Myocyte (in vitro differentiated cells): ENCODE measurements at regions not wholly inside any gene's neighbourhood (a gene's known extent, or its start where the extent isn't known, plus 50 kb on each side); places are given as distances from the start of the nearest gene placed in this dataset.
"Not testable (repeated sequence)": the region's sequence is repeated elsewhere in the genome, so short reads cannot be mapped to it uniquely, and the experiment has no call there.

Experiments used
- DNase-seq: peaks from one replicate; pipeline ENCODE4 v3.0.0-alpha.2; 2012; ENCODE audit warnings: low read depth

GRCh38 chr12:33192226-33192625 is 247.4 kb downstream of the SYT10 start:
- no peak for DNase-seq

GRCh38 chr12:33187409-33187808 is 252.2 kb downstream of the SYT10 start:
- no peak for DNase-seq

DNA sequence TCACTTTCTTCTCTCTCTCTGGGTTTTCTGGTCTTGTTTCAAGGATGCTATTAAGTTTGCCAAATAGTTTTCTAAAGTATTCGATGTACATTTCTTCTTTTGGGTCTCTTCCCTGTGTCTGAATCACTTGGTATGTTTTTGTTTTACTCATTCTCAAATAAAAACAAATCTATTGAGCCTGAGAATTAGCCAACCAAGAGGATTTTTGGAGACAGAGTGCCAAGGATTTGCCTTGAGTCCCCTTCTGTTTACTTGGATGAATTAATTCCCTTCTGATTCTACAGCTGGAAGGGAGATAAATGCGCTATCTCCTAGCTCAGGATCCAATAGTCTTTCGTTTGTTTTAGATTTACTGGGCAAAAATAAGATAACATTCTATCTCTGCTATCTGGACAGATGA is 255.5 kb downstream of the SYT10 start:
- no peak for DNase-seq

- no peak for DNase-seq
Observed at GRCh38 chr12:33182485-33182884, 257.1 kb downstream of the SYT10 start.

- peak; percentile 13 for DNase-seq
Observed at GRCh38 chr12:33180918-33181317, 258.7 kb downstream of the SYT10 start.

DNA sequence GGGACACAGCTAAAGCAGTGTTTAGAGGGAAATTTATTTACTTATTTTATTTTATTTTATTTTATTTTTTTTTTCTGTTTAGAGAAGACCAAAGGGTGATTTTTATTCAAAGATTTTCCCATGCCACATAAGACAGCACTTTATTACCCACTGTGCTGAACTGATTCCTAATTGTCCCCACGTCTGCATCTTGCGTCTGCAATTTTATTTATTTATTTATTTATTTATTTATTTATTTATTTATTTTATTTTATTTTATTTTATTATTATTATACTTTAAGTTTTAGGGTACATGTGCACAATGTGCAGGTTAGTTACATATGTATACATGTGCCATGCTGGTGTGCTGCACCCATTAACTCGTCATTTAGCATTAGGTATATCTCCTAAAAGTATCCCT is 269.7 kb upstream of the PKP2 start:
- DNase-seq = not testable (repeated sequence)

GRCh38 chr12:33156042-33156441 is 259.5 kb upstream of the PKP2 start:
- no peak for DNase-seq

DNA sequence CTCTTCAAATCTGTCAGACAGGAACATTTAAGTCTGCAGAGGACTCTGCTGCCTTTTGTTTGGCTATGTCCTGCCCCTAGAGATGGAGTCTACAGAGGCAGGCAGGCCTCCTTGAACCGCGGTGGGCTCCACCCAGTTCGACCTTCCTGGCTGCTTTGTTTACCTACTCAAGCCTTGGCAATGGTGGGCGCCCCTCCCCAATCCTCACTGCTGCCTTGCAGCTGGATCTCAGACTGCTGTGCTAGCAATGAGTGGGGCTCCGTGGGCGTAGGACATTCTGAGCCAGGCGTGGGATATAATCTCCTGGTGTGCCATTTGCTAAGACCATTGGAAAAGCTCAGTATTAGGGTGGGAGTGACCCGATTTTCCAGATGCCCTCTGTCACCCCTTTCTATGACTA is 250.7 kb upstream of the PKP2 start:
- not testable (repeated sequence) for DNase-seq

- no peak for DNase-seq
Observed at GRCh38 chr12:33129500-33129899, 232.9 kb upstream of the PKP2 start.

- no peak for DNase-seq
Observed at GRCh38 chr12:33125755-33126154, 229.2 kb upstream of the PKP2 start.

DNA sequence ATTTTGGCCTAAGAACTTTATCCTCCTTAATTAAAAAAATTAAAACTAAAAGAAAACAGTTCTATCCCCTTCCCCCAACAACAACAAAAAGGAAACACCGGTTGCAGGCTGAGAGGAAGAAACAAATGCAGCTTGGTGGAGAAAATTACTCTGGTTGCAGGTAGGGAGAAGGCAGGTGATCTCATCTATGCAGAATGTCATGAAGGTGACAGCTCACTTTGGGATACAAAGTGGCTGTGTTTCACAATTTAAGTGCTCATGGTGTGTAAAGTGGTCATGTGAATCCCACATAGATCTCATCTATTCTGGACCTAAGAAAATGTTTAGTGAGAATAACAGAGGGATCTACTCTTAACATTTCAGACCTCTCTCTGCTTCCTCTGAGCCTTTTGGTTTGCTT is 219.7 kb upstream of the PKP2 start:
- no peak for DNase-seq

GRCh38 chr12:33115716-33116115 is 219.1 kb upstream of the PKP2 start:
- DNase-seq = no peak

DNA sequence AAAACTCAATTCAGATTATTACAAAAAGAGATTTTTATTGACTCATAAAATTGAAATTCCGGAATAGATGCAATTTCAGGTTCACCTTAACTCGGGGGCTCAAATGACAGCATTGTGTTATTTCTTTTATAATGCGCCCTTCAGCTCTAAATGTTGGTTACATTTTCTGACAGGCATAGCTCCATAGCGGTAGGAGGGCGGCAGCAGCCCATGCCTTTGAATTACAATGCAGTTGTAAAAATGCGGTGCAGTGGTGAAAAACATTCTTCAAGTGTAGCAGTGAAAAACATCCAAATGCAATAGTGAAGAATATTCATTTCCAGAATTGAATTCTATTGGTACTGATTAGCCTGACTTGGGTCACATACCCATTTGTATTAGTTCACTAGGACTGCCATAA is 215.3 kb upstream of the PKP2 start:
- no peak for DNase-seq

DNA sequence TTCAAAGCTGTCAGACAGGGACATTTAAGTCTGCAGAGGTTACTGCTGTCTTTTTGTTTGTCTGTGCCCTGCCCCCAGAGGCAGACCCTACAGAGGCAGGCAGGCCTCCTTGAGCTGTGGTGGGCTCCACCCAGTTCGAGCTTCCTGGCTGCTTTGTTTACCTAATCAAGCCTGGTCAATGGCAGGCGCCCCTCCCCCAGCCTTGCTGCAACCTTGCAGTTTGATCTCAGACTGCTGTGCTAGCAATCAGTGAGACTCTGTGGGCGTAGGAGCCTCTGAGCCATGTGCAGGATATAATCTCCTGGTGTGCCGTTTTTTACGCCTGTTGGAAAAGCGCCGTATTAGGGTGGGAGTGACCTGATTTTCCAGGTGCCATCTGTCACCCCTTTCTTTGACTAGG is 211.2 kb upstream of the PKP2 start:
- DNase-seq = not testable (repeated sequence)

DNA sequence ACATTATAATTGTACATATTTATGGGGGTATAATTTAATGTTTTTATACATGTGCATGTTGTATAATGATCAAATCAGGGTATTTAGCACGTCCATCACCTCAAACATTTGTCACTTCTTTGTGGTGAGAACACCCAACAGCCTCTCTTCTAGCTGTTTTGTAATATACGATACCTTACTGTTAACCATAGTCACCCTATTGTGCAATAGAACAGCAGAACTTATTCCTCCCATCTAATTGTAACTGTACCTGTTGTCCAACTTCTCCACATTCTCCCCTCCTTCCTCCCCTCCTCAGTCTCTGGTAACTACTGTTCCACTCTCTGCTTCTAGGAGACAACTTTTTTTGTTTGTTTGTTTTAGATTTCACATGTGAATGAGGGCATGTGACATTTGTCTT is 197.0 kb upstream of the PKP2 start:
- DNase-seq = no peak

GRCh38 chr12:33087876-33088275 is 191.3 kb upstream of the PKP2 start:
- not testable (repeated sequence) for DNase-seq

DNA sequence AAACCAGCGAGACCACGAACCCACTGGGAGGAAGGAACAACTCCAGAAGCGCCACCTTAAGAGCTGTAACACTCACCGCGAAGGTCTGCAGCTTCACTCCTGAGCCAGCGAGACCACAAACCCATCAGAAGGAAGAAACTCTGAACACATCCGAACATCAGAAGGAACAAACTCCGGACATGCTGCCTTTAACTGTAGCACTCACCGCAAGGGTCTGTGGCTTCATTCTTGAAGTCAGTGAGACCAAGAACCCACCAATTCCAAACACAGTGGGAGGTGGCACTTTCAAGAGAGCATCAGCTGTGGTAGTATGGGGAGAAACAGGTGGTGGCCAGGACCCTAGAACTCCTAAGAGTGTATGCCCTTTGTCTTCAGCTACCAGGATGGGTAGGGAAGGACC is 179.8 kb upstream of the PKP2 start:
- DNase-seq = not testable (repeated sequence)

GRCh38 chr12:33075130-33075766 is 178.7 kb upstream of the PKP2 start:
- not testable (repeated sequence) for DNase-seq

GRCh38 chr12:33061844-33062243 is 165.3 kb upstream of the PKP2 start:
- DNase-seq = no peak

DNA sequence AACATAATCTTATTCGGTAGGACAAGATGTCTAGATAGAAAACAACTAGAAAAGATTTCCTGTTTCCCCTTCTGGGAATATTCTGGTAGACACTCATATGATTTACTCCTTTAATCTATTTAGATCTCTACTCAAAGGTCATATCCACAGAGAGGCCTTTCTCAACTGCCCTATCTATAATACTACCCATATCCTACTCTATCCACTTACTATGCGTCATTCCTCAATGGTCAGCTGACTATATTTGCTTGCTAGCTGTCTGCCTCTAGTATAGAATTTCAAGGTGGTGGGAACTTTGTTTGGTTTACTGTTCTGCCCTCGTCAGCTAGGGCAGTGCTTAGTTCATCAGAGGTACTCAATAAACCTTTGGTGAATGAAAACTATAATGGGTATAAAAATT is 157.8 kb upstream of the PKP2 start:
- no peak for DNase-seq

GRCh38 chr12:33052141-33053051 is 155.8 kb upstream of the PKP2 start:
- no peak for DNase-seq

DNA sequence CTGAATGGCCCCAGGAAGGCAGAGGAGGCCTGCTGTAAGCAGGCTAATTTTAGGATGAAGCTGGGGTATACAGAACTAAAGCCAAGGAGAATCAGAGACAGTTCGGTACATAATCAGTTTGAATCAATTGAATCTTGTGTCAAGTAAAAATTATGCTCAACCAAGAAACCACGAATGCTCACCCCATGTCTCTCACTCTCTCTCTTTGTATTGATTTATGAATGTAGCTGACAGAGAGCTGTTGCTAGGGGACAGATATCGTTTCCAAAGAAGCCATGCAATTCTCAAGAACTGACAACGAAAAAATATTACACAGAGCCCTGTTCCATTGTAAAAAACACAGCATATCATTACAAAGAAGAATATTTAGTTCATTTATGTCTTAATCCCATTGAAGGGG is 151.1 kb upstream of the PKP2 start:
- no peak for DNase-seq

GRCh38 chr12:33044447-33044846 is 147.9 kb upstream of the PKP2 start:
- DNase-seq = no peak
